ENCODE measurements at regions not wholly inside any gene's neighbourhood (a gene's known extent, or its start where the extent isn't known, plus 50 kb on each side); places are given as distances from the start of the nearest gene placed in this dataset.
"Not testable (repeated sequence)": the region's sequence is repeated elsewhere in the genome, so short reads cannot be mapped to it uniquely, and the experiment has no call there.

- intact Hi-C loops (cut with DNase I, micrococcal nuclease); DNase-seq: not testable (repeated sequence)
- ATAC-seq = peak; percentile 30
These were observed 153.2 kb upstream of the NBPF19 start for GRCh38 chr1:149321732-149322016.

- DNase-seq; ATAC-seq; intact Hi-C loops (cut with DNase I, micrococcal nuclease): not testable (repeated sequence)
These were observed 144.8 kb upstream of the NBPF19 start for GRCh38 chr1:149330081-149330335.

GRCh38 chr1:149336082-149336481 is 138.8 kb upstream of the NBPF19 start:
- DNase-seq; ATAC-seq; intact Hi-C loops (cut with DNase I, micrococcal nuclease): not testable (repeated sequence)

- DNase-seq; intact Hi-C loops (cut with DNase I, micrococcal nuclease): not testable (repeated sequence)
- peak; percentile 71 for ATAC-seq
These were observed 136.6 kb upstream of the NBPF19 start for GRCh38 chr1:149338221-149338691.

- intact Hi-C loops (cut with DNase I, micrococcal nuclease) = not testable (repeated sequence)
- peak; percentile 15 for ATAC-seq
These were observed 136.1 kb upstream of the NBPF19 start for GRCh38 chr1:149338698-149339097.

GRCh38 chr1:149349448-149349847 is 125.4 kb upstream of the NBPF19 start:
- DNase-seq; ATAC-seq; intact Hi-C loops (cut with DNase I, micrococcal nuclease): not testable (repeated sequence)

More at GRCh38 chr1:149338698-149339097, 136.1 kb upstream of the NBPF19 start:
- not testable (repeated sequence) for DNase-seq

- DNase-seq; intact Hi-C loops (cut with DNase I, micrococcal nuclease): not testable (repeated sequence)
- peak; percentile 84 for ATAC-seq
These were observed 122.6 kb upstream of the NBPF19 start for GRCh38 chr1:149352205-149352604.

- ATAC-seq; intact Hi-C loops (cut with DNase I, micrococcal nuclease); DNase-seq: not testable (repeated sequence)
These were observed 120.3 kb upstream of the NBPF19 start for GRCh38 chr1:149354579-149354978.

- intact Hi-C loops (cut with DNase I, micrococcal nuclease); ATAC-seq; DNase-seq: not testable (repeated sequence)
These were observed 119.1 kb upstream of the NBPF19 start for GRCh38 chr1:149355748-149356147.

- intact Hi-C loops (cut with DNase I, micrococcal nuclease); DNase-seq; ATAC-seq: not testable (repeated sequence)
These were observed 118.7 kb upstream of the NBPF19 start for GRCh38 chr1:149356152-149356551.

GRCh38 chr1:149360351-149360750 is 114.5 kb upstream of the NBPF19 start:
- ATAC-seq; DNase-seq; intact Hi-C loops (cut with DNase I, micrococcal nuclease): not testable (repeated sequence)

GRCh38 chr1:149361310-149361709 is 113.5 kb upstream of the NBPF19 start:
- ATAC-seq; intact Hi-C loops (cut with DNase I, micrococcal nuclease); DNase-seq: not testable (repeated sequence)

- intact Hi-C loops (cut with DNase I, micrococcal nuclease); ATAC-seq; DNase-seq: not testable (repeated sequence)
These were observed 110.5 kb upstream of the NBPF19 start for GRCh38 chr1:149364188-149364981.

GRCh38 chr1:149366402-149366801 is 108.4 kb upstream of the NBPF19 start:
- ATAC-seq; intact Hi-C loops (cut with DNase I, micrococcal nuclease); DNase-seq: not testable (repeated sequence)

GRCh38 chr1:149367472-149368044 is 107.3 kb upstream of the NBPF19 start:
- ATAC-seq = peak; percentile 28
- intact Hi-C loops (cut with DNase I, micrococcal nuclease); DNase-seq: not testable (repeated sequence)

- DNase-seq; ATAC-seq; intact Hi-C loops (cut with DNase I, micrococcal nuclease): not testable (repeated sequence)
These were observed 106.5 kb upstream of the NBPF19 start for GRCh38 chr1:149368337-149368736.

GRCh38 chr1:149369081-149369480 is 105.8 kb upstream of the NBPF19 start:
- not testable (repeated sequence) for ATAC-seq

GRCh38 chr1:149371955-149372354 is 102.9 kb upstream of the NBPF19 start:
- DNase-seq; ATAC-seq; intact Hi-C loops (cut with DNase I, micrococcal nuclease): not testable (repeated sequence)

More at GRCh38 chr1:149369081-149369480, 105.8 kb upstream of the NBPF19 start:
- DNase-seq; intact Hi-C loops (cut with DNase I, micrococcal nuclease): not testable (repeated sequence)

GRCh38 chr1:149378462-149378861 is 96.4 kb upstream of the NBPF19 start:
- peak in 1 of 2 donors; percentile 5 for DNase-seq
- intact Hi-C loops (cut with DNase I, micrococcal nuclease); ATAC-seq: not testable (repeated sequence)

All from left colon (tissue), 2 donors.